Duodenal mucosa (tissue), 2 donors: ENCODE measurements at regions not wholly inside any gene's neighbourhood (a gene's known extent, or its start where the extent isn't known, plus 50 kb on each side); places are given as distances from the start of the nearest gene placed in this dataset.

Source experiments
- H3K27ac ChIP-seq: one replicate; pipeline ENCODE4 v1.7.0; 2013; ENCODE audit warnings: low read depth, low read length
- H3K27me3 ChIP-seq, 2 donors: one replicate each; pipeline ENCODE4 v1.7.0; 2013; ENCODE audit warnings: low read length in 2 of 2, control low read depth in 1 of 2; ENCODE audit not compliant: insufficient read depth in 2 of 2, control insufficient read depth in 1 of 2
- H3K36me3 ChIP-seq, 2 donors: one replicate each; pipeline ENCODE4 v1.7.0; 2013; ENCODE audit warnings: low read length in 2 of 2, control low read depth in 1 of 2; ENCODE audit not compliant: insufficient read depth in 2 of 2, control insufficient read depth in 1 of 2
- H3K4me1 ChIP-seq, 2 donors: one replicate each; pipeline ENCODE4 v1.7.0; 2013; ENCODE audit warnings: low read length in 2 of 2, control low read depth in 1 of 2; ENCODE audit not compliant: insufficient read depth in 2 of 2, control insufficient read depth in 1 of 2
- H3K4me3 ChIP-seq, 2 donors: one replicate each; pipeline ENCODE4 v1.7.0; 2013; ENCODE audit warnings: low read length in 2 of 2, low read depth in 1 of 2
- H3K9ac ChIP-seq, 2 donors: one replicate each; pipeline ENCODE4 v1.7.0; 2013; ENCODE audit warnings: low read length in 2 of 2, low read depth in 1 of 2
- H3K9me3 ChIP-seq, 2 donors: one replicate each; pipeline ENCODE4 v1.7.0; 2013; ENCODE audit warnings: low read length in 2 of 2, control low read depth in 1 of 2; ENCODE audit not compliant: control insufficient read depth in 1 of 2

- H3K27me3 ChIP-seq: no peaks in the 10 kb centered on the region
- H3K36me3 ChIP-seq: no peaks in the 10 kb centered on the region
- no peak overlapping the region for H3K4me3 ChIP-seq
- H3K9ac ChIP-seq: no peak overlapping the region
- no peaks in the 10 kb centered on the region for H3K9me3 ChIP-seq
- H3K4me1 ChIP-seq: no peaks in the 10 kb centered on the region
- H3K27ac ChIP-seq: no peak overlapping the region
Observed at GRCh38 chr2:100658017-100658416, 95.2 kb downstream of the PDCL3 start.

DNA sequence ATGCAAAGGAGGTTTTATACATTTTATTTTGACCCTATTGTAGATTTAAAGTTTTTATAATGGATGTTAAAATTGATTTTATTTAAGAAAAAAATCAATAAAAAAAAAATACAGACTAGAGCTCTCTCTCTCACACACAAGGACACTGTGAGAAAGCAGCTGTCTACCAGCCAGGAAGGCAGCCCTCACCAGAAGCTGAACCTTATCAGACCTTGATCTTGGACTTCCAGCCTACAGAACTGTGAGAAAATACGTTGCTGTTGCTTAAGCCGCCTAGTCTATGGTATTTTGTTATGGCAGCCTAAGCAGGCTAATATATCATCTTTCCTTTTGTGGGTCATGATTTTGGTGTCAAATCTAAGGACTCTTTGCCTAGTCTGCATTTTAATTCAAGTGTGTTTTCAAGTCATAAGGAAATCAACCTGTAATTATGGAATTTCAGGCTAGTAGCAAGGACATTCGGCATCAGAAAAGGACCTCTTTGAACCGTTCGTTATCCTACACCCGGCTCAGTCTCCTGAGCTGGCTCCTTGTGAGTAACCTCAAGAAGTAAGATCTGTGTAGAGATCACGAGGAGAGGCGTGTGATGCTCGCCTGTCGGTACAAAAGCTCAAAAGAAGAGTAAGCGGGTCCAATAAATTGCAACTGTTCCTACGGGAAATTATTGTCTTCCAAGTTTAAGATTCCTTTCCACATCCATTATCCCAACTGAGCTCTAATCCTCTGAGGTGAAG lies 98.2 kb downstream of the PDCL3 start:
- Histone ChIP-seq H3K9me3 (no peaks in the 10 kb centered on the region), H3K36me3 (no peaks in the 10 kb centered on the region), H3K4me3 (no peak overlapping the region), H3K27ac (no peak overlapping the region), H3K4me1 (no peaks in the 10 kb centered on the region), H3K9ac (no peak overlapping the region), H3K27me3 (no peaks in the 10 kb centered on the region)

- no peak overlapping the region for H3K27ac ChIP-seq
- H3K9ac ChIP-seq: no peak overlapping the region
- H3K4me1 ChIP-seq: no peaks in the 10 kb centered on the region
- no peaks in the 10 kb centered on the region for H3K9me3 ChIP-seq
- no peak overlapping the region for H3K4me3 ChIP-seq
- no peaks in the 10 kb centered on the region for H3K27me3 ChIP-seq
- H3K36me3 ChIP-seq: no peaks in the 10 kb centered on the region
Observed at GRCh38 chr2:100662866-100663265, 100.1 kb downstream of the PDCL3 start.

DNA sequence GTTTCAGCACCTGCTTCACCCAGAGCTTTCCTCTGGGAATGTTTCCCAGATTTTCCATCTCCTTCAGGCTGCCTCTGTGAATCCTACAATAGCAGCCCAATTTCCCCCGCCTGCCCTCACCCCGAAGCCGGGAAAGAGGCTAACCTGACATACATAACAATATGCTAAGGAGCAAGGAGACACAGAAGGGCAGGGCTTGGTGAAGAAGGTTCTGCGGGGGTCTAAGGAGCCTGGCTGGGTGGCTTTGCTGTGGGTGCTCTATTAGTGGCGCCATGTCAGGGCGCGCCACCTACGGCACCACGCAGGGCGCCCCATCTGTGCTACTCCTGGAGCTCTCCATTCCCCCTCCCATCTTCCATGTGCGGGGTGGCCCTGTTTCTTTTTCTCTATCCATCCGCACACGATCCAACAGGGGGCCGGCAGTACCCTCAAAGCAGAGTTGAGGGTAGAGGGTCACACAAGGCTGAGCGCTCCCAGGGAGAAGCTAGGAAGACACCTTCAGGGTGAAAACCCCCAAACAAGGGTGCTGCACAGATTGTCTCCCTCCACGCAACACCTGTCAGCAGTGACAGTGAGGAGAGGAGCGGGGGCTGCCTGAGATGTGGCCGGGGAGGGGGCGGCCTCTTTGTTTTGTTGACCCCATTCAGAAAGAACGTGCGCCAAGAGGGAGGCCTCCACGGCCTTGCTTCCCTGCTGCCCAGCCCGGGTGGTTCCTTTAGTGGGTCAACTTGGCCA lies 101.4 kb downstream of the PDCL3 start:
- Histone ChIP-seq H3K4me1 (no peaks in the 10 kb centered on the region), H3K27me3 (no peaks in the 10 kb centered on the region), H3K27ac (no peak overlapping the region), H3K4me3 (no peak overlapping the region), H3K36me3 (no peaks in the 10 kb centered on the region), H3K9me3 (no peaks in the 10 kb centered on the region), H3K9ac (no peak overlapping the region)

GRCh38 chr2:100664756-100665101 lies 101.9 kb downstream of the PDCL3 start:
- no peaks in the 10 kb centered on the region for H3K9me3 ChIP-seq
- no peaks in the 10 kb centered on the region for H3K4me1 ChIP-seq
- no peak overlapping the region for H3K9ac ChIP-seq
- no peak overlapping the region for H3K4me3 ChIP-seq
- H3K27me3 ChIP-seq: no peaks in the 10 kb centered on the region
- no peaks in the 10 kb centered on the region for H3K36me3 ChIP-seq
- no peak overlapping the region for H3K27ac ChIP-seq

- Histone ChIP-seq H3K27ac (no peak overlapping the region), H3K4me1 (no peaks in the 10 kb centered on the region), H3K36me3 (no peaks in the 10 kb centered on the region), H3K27me3 (no peaks in the 10 kb centered on the region), H3K9me3 (no peaks in the 10 kb centered on the region), H3K4me3 (no peak overlapping the region), H3K9ac (no peak overlapping the region)
Observed at GRCh38 chr2:100666996-100667395, 104.2 kb downstream of the PDCL3 start.

DNA sequence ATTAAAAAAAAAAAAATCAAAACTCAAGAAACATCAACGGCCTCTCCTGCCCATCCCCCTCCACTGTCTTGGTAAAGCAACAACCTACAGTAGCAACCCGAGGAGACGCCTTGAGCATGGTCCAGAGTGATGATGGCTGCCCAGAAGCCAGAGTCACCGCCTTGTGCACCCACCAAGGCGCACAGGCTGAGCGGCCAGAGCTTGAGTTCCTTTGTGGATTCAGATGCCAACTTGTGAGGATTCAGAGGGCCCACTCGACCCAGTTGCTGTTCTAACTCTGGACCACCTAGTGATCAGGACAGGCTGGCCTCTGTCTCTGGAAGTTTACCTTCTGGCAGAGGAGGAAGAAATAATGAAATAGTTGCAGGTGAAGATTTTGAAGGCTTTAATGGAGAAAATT lies 105.0 kb downstream of the PDCL3 start:
- H3K27ac ChIP-seq: no peak overlapping the region
- no peak overlapping the region for H3K9ac ChIP-seq
- H3K9me3 ChIP-seq: no peaks in the 10 kb centered on the region
- no peaks in the 10 kb centered on the region for H3K36me3 ChIP-seq
- H3K4me1 ChIP-seq: no peaks in the 10 kb centered on the region
- H3K27me3 ChIP-seq: no peaks in the 10 kb centered on the region
- no peak overlapping the region for H3K4me3 ChIP-seq

- Histone ChIP-seq H3K9me3 (no peaks in the 10 kb centered on the region), H3K4me3 (no peak overlapping the region), H3K9ac (no peak overlapping the region), H3K36me3 (no peaks in the 10 kb centered on the region), H3K27me3 (no peaks in the 10 kb centered on the region), H3K4me1 (no peaks in the 10 kb centered on the region), H3K27ac (no peak overlapping the region)
Observed at GRCh38 chr2:100670232-100670631, 107.4 kb downstream of the PDCL3 start.

GRCh38 chr2:100673115-100673514 lies 110.3 kb downstream of the PDCL3 start:
- Histone ChIP-seq H3K9ac (no peak overlapping the region), H3K27me3 (no peaks in the 10 kb centered on the region), H3K4me3 (no peak overlapping the region), H3K9me3 (no peaks in the 10 kb centered on the region), H3K27ac (no peak overlapping the region), H3K4me1 (no peaks in the 10 kb centered on the region), H3K36me3 (no peaks in the 10 kb centered on the region)

GRCh38 chr2:100673691-100674485 lies 111.1 kb downstream of the PDCL3 start:
- H3K27me3 ChIP-seq: no peaks in the 10 kb centered on the region
- no peak overlapping the region for H3K4me3 ChIP-seq
- H3K27ac ChIP-seq: no peak overlapping the region
- no peak overlapping the region for H3K9ac ChIP-seq
- H3K9me3 ChIP-seq: no peaks in the 10 kb centered on the region
- H3K36me3 ChIP-seq: no peaks in the 10 kb centered on the region
- H3K4me1 ChIP-seq: no peaks in the 10 kb centered on the region
